NCI-H2107 treated with DMSO at 0.1 percent for 48 hours (cell line): ENCODE measurements at regions not wholly inside any gene's neighbourhood (a gene's known extent, or its start where the extent isn't known, plus 50 kb on each side); places are given as distances from the start of the nearest gene placed in this dataset.
"Not testable (repeated sequence)": the region's sequence is repeated elsewhere in the genome, so short reads cannot be mapped to it uniquely, and the experiment has no call there.

Experiments
- DNase-seq: peaks from one replicate; lab custom pipeline; 2025; ENCODE audit not compliant: unreplicated experiment; lab: John Stamatoyannopoulos, UW

- DNase-seq: not testable (repeated sequence)
These were observed 80.1 kb upstream of the TMEM170B start for GRCh38 chr6:11457422-11457821.

- DNase-seq: not testable (repeated sequence)
These were observed 85.4 kb upstream of the TMEM170B start for GRCh38 chr6:11452106-11452505.

- no peak for DNase-seq
These were observed 87.5 kb upstream of the TMEM170B start for GRCh38 chr6:11450037-11450436.

- DNase-seq: no peak
These were observed 88.1 kb upstream of the TMEM170B start for GRCh38 chr6:11449408-11449807.

GRCh38 chr6:11448038-11448437 is 89.5 kb upstream of the TMEM170B start:
- no peak for DNase-seq

- DNase-seq: no peak
These were observed 90.3 kb upstream of the TMEM170B start for GRCh38 chr6:11447265-11447664.

- no peak for DNase-seq
These were observed 92.4 kb upstream of the TMEM170B start for GRCh38 chr6:11445146-11445545.

GRCh38 chr6:11443125-11443524 is 94.4 kb upstream of the TMEM170B start:
- not testable (repeated sequence) for DNase-seq

GRCh38 chr6:11442495-11442894 is 95.1 kb upstream of the TMEM170B start:
- no peak for DNase-seq

- no peak for DNase-seq
These were observed 97.7 kb upstream of the TMEM170B start for GRCh38 chr6:11439876-11440275.

GRCh38 chr6:11439017-11439420 is 98.5 kb upstream of the TMEM170B start:
- DNase-seq: no peak

- DNase-seq: no peak
These were observed 99.6 kb upstream of the TMEM170B start for GRCh38 chr6:11437824-11438459.

GRCh38 chr6:11436508-11437096 is 100.9 kb upstream of the TMEM170B start:
- DNase-seq: no peak

GRCh38 chr6:11434565-11435326 is 102.8 kb upstream of the TMEM170B start:
- no peak for DNase-seq

- DNase-seq: no peak
These were observed 103.7 kb upstream of the TMEM170B start for GRCh38 chr6:11433860-11434259.

GRCh38 chr6:11432713-11433450 is 104.7 kb upstream of the TMEM170B start:
- DNase-seq: no peak

- no peak for DNase-seq
These were observed 105.5 kb upstream of the TMEM170B start for GRCh38 chr6:11432091-11432490.

GRCh38 chr6:11431455-11431937 is 106.1 kb upstream of the TMEM170B start:
- no peak for DNase-seq

- DNase-seq: no peak
These were observed 107.5 kb upstream of the TMEM170B start for GRCh38 chr6:11430036-11430435.

GRCh38 chr6:11429577-11429976 is 108.0 kb upstream of the TMEM170B start:
- no peak for DNase-seq

GRCh38 chr6:11428895-11429294 is 108.7 kb upstream of the TMEM170B start:
- DNase-seq: no peak
